ENCODE measurements at regions not wholly inside any gene's neighbourhood (a gene's known extent, or its start where the extent isn't known, plus 50 kb on each side); places are given as distances from the start of the nearest gene placed in this dataset.

- Histone ChIP-seq H3K4me2 (ENCODE audit: insufficient read depth, low read length) (no peak overlapping the region), H3K36me3 (ENCODE audit: control insufficient read depth in 2 of 2, extremely low read depth in 1 of 2, insufficient read depth in 2 of 2, low read length in 2 of 2) (no peaks in the 10 kb centered on the region), H3K27me3 (ENCODE audit: control insufficient read depth in 2 of 2, insufficient read depth in 2 of 2, low read length in 2 of 2) (no peaks in the 10 kb centered on the region), H3K4me3 (replicated peaks in 1 of 3; ENCODE audit: insufficient read depth in 1 of 3, low read depth in 1 of 3, low read length in 3 of 3) (no peak overlapping the region), H3K4me1 (ENCODE audit: control insufficient read depth, extremely low read depth, insufficient read depth, low read length) (no peaks in the 10 kb centered on the region), H3K9me1 (replicated peaks; ENCODE audit: control insufficient read depth, extremely low read depth, insufficient read depth, low read length) (no peaks in the 10 kb centered on the region), H4K20me1 (replicated peaks; ENCODE audit: control insufficient read depth, extremely low read depth, insufficient read depth, low read length) (no peaks in the 10 kb centered on the region), H3K27ac (ENCODE audit: insufficient read depth, low read depth, low read length) (no peak overlapping the region), H3K9me3 (replicated peaks; ENCODE audit: control insufficient read depth, insufficient read depth, low read length) (no peaks in the 10 kb centered on the region), H3K9ac (replicated peaks; ENCODE audit: extremely low read depth, insufficient read depth, low read length) (no peak overlapping the region), H3K79me2 (ENCODE audit: control insufficient read depth, insufficient read depth, low read length) (no peaks in the 10 kb centered on the region), H2AFZ (ENCODE audit: low read depth, low read length) (no peak overlapping the region)
- intact Hi-C loops (cut with micrococcal nuclease) = no loop called here
- FAIRE-seq (no peak), DNase-seq (ENCODE audit: low read depth, low spot score) (no peak)
- TF ChIP-seq EZH2 (IDR thresholded peaks at IDR 0.05; ENCODE audit: borderline replicate concordance, low read depth, low read length, severe bottlenecking) (no peak), POLR2AphosphoS5 (IDR thresholded peaks at IDR 0.05; ENCODE audit: insufficient read depth, low read depth, low read length) (no peak), GATA2 (IDR thresholded peaks at IDR 0.05; ENCODE audit: insufficient read depth, insufficient read length, low read depth, low read length) (no peak), MYC (IDR thresholded peaks at IDR 0.05; ENCODE audit: low read depth, low read length) (no peak), FOS (IDR thresholded peaks at IDR 0.05; ENCODE audit: borderline replicate concordance, insufficient read depth, low read length) (no peak), JUN (IDR thresholded peaks at IDR 0.05; ENCODE audit: borderline replicate concordance, insufficient read depth, insufficient read length, low read depth) (no peak), POLR2A (IDR thresholded peaks at IDR 0.05; ENCODE audit: low read depth, low read length) (no peak)
- TF ChIP-seq, protein P1, sequence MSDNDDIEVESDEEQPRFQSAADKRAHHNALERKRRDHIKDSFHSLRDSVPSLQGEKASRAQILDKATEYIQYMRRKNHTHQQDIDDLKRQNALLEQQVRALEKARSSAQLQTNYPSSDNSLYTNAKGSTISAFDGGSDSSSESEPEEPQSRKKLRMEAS (IDR thresholded peaks at IDR 0.05; ENCODE audit: insufficient read depth, insufficient read length) = no peak
- TF ChIP-seq, protein P2, sequence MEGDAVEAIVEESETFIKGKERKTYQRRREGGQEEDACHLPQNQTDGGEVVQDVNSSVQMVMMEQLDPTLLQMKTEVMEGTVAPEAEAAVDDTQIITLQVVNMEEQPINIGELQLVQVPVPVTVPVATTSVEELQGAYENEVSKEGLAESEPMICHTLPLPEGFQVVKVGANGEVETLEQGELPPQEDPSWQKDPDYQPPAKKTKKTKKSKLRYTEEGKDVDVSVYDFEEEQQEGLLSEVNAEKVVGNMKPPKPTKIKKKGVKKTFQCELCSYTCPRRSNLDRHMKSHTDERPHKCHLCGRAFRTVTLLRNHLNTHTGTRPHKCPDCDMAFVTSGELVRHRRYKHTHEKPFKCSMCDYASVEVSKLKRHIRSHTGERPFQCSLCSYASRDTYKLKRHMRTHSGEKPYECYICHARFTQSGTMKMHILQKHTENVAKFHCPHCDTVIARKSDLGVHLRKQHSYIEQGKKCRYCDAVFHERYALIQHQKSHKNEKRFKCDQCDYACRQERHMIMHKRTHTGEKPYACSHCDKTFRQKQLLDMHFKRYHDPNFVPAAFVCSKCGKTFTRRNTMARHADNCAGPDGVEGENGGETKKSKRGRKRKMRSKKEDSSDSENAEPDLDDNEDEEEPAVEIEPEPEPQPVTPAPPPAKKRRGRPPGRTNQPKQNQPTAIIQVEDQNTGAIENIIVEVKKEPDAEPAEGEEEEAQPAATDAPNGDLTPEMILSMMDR (IDR thresholded peaks at IDR 0.05; ENCODE audit: extremely low read depth in 1 of 2, insufficient read depth in 1 of 2, low read depth in 1 of 2, low read length in 2 of 2) = no peak
- ChIA-PET CTCF (no interaction called here), POLR2A (no interaction called here)
- BruUV-seq (replicated peaks) = no TSS peak
- dilution Hi-C loops (cut with MboI; ENCODE audit: extremely low pct_ligation_motif_present, low sequenced_read_pairs) = no loop called here
Measured at GRCh38 chr6:114588726-114589125, 245.9 kb upstream of the HS3ST5 start.
